Aorta (tissue), 5 donors: ENCODE measurements at regions not wholly inside any gene's neighbourhood (a gene's known extent, or its start where the extent isn't known, plus 50 kb on each side); places are given as distances from the start of the nearest gene placed in this dataset.
"Not testable (repeated sequence)": the region's sequence is repeated elsewhere in the genome, so short reads cannot be mapped to it uniquely, and the experiment has no call there.

Source experiments
- ATAC-seq: fragments of 200-7000 bp; cut with Tn5 transposase; one replicate; pipeline ENCODE4 v1.9.1; 2022; ENCODE audit warnings: moderate library complexity; ENCODE audit not compliant: low FRiP score
- DNase-seq, 2 donors: peaks; one replicate each; pipeline ENCODE4 v3.0.0-alpha.2; 2020
- H3K27ac ChIP-seq, 2 donors: one replicate each; pipeline ENCODE4 v1.5.1; 2013; ENCODE audit warnings: low read length in 2 of 2, mild to moderate bottlenecking in 2 of 2, moderate library complexity in 2 of 2, control low read depth in 1 of 2, inconsistent platforms in 1 of 2, low read depth in 1 of 2
- H3K27me3 ChIP-seq, 2 donors: one replicate each; pipeline ENCODE4 v1.6.1; 2013; ENCODE audit warnings: control low read depth in 1 of 2, low read length in 1 of 2, mild to moderate bottlenecking in 1 of 2, moderate library complexity in 1 of 2; ENCODE audit not compliant: insufficient read depth in 2 of 2, control insufficient read depth in 1 of 2
- H3K36me3 ChIP-seq, 2 donors: one replicate each; pipeline ENCODE4 v1.6.1; 2013; ENCODE audit warnings: control low read depth in 1 of 2, low read length in 1 of 2, mild to moderate bottlenecking in 1 of 2; ENCODE audit not compliant: insufficient read depth in 2 of 2, control insufficient read depth in 1 of 2
- H3K4me1 ChIP-seq, 2 donors: one replicate each; pipeline ENCODE4 v1.6.1; 2013; ENCODE audit warnings: low read length in 2 of 2, control low read depth in 1 of 2, mild to moderate bottlenecking in 1 of 2, moderate library complexity in 1 of 2; ENCODE audit not compliant: insufficient read depth in 2 of 2, control insufficient read depth in 1 of 2
- H3K4me3 ChIP-seq, 2 donors: one replicate each; pipeline ENCODE4 v1.5.1; 2013; ENCODE audit warnings: low read length in 2 of 2, control low read depth in 1 of 2, mild to moderate bottlenecking in 1 of 2
- H3K9me3 ChIP-seq: one replicate; pipeline ENCODE4 v1.6.1; 2013; ENCODE audit warnings: mild to moderate bottlenecking, low read length; ENCODE audit not compliant: control insufficient read depth
- WGBS, 2 donors: extraction: QIAGEN DNeasy Blood & Tissue Kit; methylation state at CpG; one replicate each; pipeline ENCODE4 v1.1.7; 2013; 5-methylcytosine and 5-hydroxymethylcytosine counted together
- intact Hi-C, 2 donors: fragments of 100-400 bp; cut with DNase I; formaldehyde crosslinking; loops; one replicate each; pipeline versions ENCODE4 v1.14.2 to v1.15.0; 2022
- donor health status: healthy with polysubstance abuse.
- donor health status: Bipolar disorder and iron deficiency.
- donor health status: DM: no; HTN: no; CAD: no.
- donor health status: DM: no; HTN: no; CAD: no.
- donor health status: DM: yes; HTN: yes; CAD: no.

DNA sequence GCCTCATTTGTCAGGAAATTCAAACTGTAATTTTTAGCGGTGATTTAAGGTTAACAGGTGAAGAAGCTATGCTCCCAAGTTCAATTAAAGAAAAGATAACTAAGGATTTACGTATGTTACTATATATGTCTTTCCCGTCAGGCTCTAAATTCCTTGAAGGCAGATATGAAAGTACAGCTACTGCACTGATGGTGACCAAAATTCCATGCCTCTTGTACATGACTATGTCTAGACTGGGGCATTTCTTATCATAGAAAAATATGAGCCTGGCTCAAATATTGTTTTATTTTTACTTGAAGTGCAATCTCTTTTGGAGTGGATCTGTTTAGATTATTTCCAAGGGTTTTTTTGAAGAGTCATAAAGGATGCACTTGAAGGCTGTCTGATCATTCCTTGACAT lies 647.1 kb upstream of the KCNMB2 start:
- Histone ChIP-seq H3K4me3 (no peak overlapping the region), H3K36me3 (no peaks in the 10 kb centered on the region), H3K27ac (peak overlapping the region; percentile 38 to 76), H3K4me1 (peaks cover 2 to 17% of the 10 kb centered on the region in 2 donors), H3K9me3 (no peaks in the 10 kb centered on the region), H3K27me3 (no peaks in the 10 kb centered on the region)
- ATAC-seq, result no peak
- DNase-seq, result no peak
- 4 to 10% methylated on average over 3 of the region's 3 CpGs for WGBS, 2 donors
- intact Hi-C loops, result loop anchor here in 1 of 2 donors (5.0 kb wide), 1 partner anchor 67 kb away; no protein-coding TSS in a partner anchor

- H3K4me1 ChIP-seq, result peaks cover 2 to 17% of the 10 kb centered on the region in 2 donors
- peak; percentile 19 for ATAC-seq
- WGBS, 2 donors, result 23 to 33% methylated on average over 4 of the region's 4 CpGs
- no peak for DNase-seq
- H3K36me3 ChIP-seq, result no peaks in the 10 kb centered on the region
- no peaks in the 10 kb centered on the region for H3K9me3 ChIP-seq
- H3K4me3 ChIP-seq, result no peak overlapping the region
- H3K27ac ChIP-seq, result peak overlapping the region; percentile 38 to 76
- no peaks in the 10 kb centered on the region for H3K27me3 ChIP-seq
- intact Hi-C loops, result loop anchor here in 1 of 2 donors (5.0 kb wide), 1 partner anchor 68 kb away; no protein-coding TSS in a partner anchor
These were observed 646.4 kb upstream of the KCNMB2 start for GRCh38 chr3:177889652-177890358.

DNA sequence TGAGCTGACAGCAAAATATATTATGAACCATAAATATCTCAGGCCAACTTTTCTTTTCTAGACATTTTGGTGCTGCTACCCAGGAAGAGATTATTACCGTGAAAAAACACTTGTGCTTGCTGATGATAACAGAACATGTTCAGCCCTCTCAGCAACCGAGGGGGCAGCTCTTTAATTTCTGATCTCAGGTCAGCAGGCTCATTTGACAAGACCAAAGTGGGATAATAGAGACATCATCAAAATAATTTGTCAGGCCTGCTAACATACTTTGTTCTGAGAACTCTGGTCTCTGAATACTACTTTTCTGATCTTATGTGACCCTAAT lies 645.9 kb upstream of the KCNMB2 start:
- peak overlapping the region in 1 of 2 donors; percentile 6 for H3K27ac ChIP-seq
- ATAC-seq (no peak), DNase-seq (no peak)
- no peaks in the 10 kb centered on the region for H3K9me3 ChIP-seq
- no peaks in the 10 kb centered on the region for H3K36me3 ChIP-seq
- no peak overlapping the region for H3K4me3 ChIP-seq
- no peaks in the 10 kb centered on the region for H3K27me3 ChIP-seq
- H3K4me1 ChIP-seq, result peaks cover 2 to 17% of the 10 kb centered on the region in 2 donors
- WGBS, 2 donors, result 5 to 27% methylated on average over 2 of the region's 2 CpGs
- intact Hi-C loops, result no loop called here

DNA sequence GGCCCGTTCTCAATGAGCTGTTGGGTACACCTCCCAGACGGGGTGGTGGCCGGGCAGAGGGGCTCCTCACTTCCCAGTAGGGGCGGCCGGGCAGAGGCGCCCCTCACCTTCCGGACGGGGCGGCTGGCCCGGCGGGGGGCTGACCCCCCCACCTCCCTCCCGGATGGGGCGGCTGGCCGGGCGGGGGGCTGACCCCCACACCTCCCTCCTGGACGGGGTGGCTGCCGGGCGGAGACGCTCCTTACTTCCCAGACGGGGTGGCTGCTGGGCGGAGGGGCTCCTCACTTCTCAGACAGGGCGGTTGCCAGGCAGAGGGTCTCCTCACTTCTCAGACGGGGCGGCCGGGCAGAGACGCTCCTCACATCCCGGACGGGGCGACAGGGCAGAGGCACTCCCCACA lies 644.7 kb upstream of the KCNMB2 start:
- ATAC-seq, H3K27ac ChIP-seq, H3K27me3 ChIP-seq, H3K9me3 ChIP-seq, intact Hi-C loops, DNase-seq, H3K36me3 ChIP-seq, H3K4me3 ChIP-seq: not testable (repeated sequence)
- peaks cover 0 to 17% of the 10 kb centered on the region in 2 donors for H3K4me1 ChIP-seq
- WGBS, 2 donors, result 99 to 100% methylated on average over 6 to 25 of the region's 29 CpGs

GRCh38 chr3:177893331-177893730 lies 642.9 kb upstream of the KCNMB2 start:
- intact Hi-C loops, result no loop called here
- Histone ChIP-seq H3K9me3 (no peaks in the 10 kb centered on the region), H3K27ac (no peak overlapping the region), H3K4me1 (peaks cover 0 to 16% of the 10 kb centered on the region in 2 donors), H3K36me3 (no peaks in the 10 kb centered on the region), H3K27me3 (no peaks in the 10 kb centered on the region), H3K4me3 (no peak overlapping the region)
- WGBS, 2 donors, result 88 to 89% methylated on average over 2 of the region's 2 CpGs
- ATAC-seq, result no peak
- no peak for DNase-seq

GRCh38 chr3:177894081-177894728 lies 642.0 kb upstream of the KCNMB2 start:
- no peak overlapping the region for H3K27ac ChIP-seq
- no peak for DNase-seq
- peaks cover 0 to 9% of the 10 kb centered on the region in 2 donors for H3K4me1 ChIP-seq
- no peaks in the 10 kb centered on the region for H3K36me3 ChIP-seq
- H3K9me3 ChIP-seq, result no peaks in the 10 kb centered on the region
- WGBS, 2 donors, result 75 to 83% methylated on average over 5 of the region's 5 CpGs
- H3K27me3 ChIP-seq, result no peaks in the 10 kb centered on the region
- H3K4me3 ChIP-seq, result no peak overlapping the region
- intact Hi-C loops, result no loop called here
- ATAC-seq, result no peak

DNA sequence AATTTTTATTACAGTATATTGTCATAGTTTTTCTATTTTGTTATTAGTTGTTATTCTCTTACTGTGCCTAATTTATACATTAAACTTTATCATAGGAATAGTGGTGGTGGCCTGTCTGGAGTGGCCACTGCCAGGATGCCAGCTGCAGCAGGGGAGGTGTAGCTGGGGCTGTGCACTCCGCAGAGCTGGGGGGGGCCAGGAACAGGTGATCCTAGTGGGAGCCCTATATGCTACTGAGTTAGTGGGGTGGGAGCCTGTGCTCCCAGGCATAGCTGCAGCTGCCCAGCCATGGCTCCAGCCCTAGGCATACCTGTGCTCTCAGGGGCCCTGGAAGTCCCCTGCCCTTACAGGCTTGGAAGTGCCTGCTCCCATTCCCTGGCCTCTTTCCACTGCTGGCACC lies 638.1 kb upstream of the KCNMB2 start:
- H3K27me3 ChIP-seq, result no peaks in the 10 kb centered on the region
- intact Hi-C loops, result no loop called here
- no peak overlapping the region for H3K4me3 ChIP-seq
- H3K36me3 ChIP-seq, result no peaks in the 10 kb centered on the region
- no peaks in the 10 kb centered on the region for H3K4me1 ChIP-seq
- no peak for DNase-seq
- WGBS, 2 donors, result 99 to 100% methylated on average over 1 of the region's 1 CpG
- peaks cover 2% of the 10 kb centered on the region for H3K9me3 ChIP-seq
- no peak overlapping the region for H3K27ac ChIP-seq
- no peak for ATAC-seq

DNA sequence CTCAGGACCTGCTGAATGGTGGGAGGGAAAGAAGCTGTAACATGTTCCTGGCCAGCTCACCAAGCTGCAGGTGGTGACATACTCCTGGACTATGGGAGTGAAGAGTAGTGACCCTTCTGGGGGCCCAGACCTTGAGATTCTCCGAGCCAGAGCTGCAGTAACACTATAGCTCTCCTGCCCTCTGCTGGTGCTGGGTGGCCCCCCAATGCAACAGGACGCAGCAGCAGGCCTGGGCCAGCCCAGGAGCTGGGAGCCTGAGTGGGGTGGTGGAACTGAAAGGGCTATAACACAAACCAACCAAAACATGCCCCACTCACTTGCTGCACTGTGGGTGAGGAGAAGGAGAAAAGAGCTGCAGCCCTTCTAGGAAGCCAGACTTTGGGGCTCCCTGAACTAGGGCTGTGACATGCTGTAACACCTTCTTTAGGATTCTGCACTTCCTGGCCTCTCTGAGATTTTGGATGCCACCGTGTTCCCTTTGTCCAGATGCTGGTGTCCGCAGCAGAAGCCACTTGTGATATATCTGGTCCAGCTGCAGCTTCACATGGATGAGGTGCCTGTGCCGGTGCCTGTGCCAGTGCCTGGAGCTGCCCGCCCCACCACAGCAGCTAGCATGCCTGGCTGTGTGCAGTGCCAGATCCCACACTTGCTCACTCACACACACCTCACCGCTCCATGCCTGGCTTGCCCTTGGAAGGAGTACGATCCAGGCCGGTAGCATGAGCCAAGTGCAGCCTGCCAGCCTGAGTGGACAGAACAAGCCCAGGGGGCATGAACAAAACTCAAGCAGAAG lies 636.8 kb upstream of the KCNMB2 start:
- no peak overlapping the region for H3K27ac ChIP-seq
- H3K9me3 ChIP-seq, result peaks cover 2% of the 10 kb centered on the region
- WGBS, 2 donors, result 98% methylated on average over 9 of the region's 9 CpGs
- ATAC-seq (no peak), DNase-seq (no peak)
- intact Hi-C loops, result loop anchor here (10.0 kb wide), 2 partner anchors 425 to 485 kb away; no protein-coding TSS in a partner anchor
- H3K4me3 ChIP-seq, result no peak overlapping the region
- no peaks in the 10 kb centered on the region for H3K36me3 ChIP-seq
- H3K27me3 ChIP-seq, result no peaks in the 10 kb centered on the region
- H3K4me1 ChIP-seq, result peaks cover 0 to 3% of the 10 kb centered on the region in 2 donors
